ENCODE measurements at regions not wholly inside any gene's neighbourhood (a gene's known extent, or its start where the extent isn't known, plus 50 kb on each side); places are given as distances from the start of the nearest gene placed in this dataset.
"Not testable (repeated sequence)": the region's sequence is repeated elsewhere in the genome, so short reads cannot be mapped to it uniquely, and the experiment has no call there.

DNA sequence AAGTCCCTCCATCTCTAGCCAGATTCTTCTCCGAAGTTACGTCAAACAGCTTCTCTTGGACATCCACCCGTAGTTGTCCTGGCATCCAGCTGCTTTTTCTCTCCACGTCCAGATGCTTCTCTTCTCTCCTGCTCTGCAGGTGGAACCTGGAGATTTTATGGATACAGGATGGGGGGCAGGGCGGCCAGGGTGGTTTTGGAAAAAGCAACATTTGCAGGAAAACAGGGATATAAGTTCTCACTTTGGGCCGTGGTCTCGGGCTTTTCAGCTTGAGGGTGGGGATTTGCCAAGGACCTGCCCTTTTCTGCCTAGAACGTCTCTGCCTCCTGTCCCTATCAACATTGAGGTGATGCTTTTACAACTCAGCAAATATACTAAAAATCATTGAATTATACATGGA is 1941.6 kb upstream of the C9orf72 start:
- DNase-seq (ENCODE audit: low spot score), result no peak
- intact Hi-C loops (cut with DNase I), result no loop called here

DNA sequence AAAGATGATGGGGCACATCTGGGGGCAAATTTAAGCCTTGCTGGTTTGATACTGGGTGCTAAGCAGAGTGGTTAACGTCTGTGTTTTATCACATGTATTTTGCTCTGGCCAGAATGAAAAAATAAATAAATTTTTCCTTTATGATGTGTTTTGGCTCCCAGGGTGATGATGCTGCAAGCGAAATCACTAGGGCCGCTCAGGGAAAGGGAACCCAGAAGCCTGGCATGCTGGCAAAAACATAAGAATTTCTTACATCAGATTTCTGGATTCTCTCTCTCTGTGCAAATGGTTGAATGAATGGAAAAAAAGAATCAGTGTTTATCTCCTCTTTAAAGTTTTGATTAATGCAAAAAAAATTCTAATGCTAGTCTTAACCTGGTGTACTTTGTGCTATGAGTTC is 1975.2 kb upstream of the C9orf72 start:
- intact Hi-C loops (cut with DNase I), result no loop called here
- no peak for DNase-seq (ENCODE audit: low spot score)

DNA sequence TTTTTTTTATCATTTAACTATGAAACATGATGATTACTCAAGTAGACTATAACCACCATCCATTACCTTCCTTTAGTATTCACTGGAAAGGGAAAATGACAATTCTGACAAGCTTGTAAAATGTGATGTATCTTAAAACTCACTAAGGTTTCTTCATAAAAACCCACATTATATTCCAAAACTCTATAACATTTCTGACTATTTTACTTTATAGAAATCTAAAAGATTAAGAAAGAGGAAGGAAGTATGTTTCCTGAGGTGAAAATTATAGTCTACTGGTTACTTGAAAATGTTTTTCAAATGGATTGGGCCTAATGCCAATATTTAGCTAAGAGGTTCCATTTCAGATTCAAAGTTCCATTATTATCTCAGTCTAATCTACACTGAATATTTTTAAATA is 1982.2 kb upstream of the C9orf72 start:
- DNase-seq (ENCODE audit: low spot score), result no peak
- intact Hi-C loops (cut with DNase I), result no loop called here

DNA sequence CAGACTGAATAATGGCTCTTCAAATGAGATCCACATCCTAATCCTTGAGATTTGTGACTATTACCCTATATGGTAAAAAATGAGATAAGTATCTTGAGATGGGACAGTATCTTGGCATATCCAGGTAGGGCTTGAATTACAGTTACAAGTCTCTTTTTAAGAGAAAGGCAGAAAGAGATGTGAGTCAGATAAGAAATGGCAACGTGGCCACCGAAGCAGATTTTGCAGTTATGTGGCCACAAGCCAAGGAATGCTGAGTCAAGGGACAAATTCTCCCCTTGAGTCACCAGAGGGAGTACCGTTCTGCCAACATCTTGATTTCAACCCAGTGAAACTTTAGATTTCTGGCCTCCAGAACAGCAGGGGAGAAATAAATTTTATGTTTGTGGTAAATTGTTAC is 1983.0 kb upstream of the C9orf72 start:
- peak; percentile 62 for DNase-seq (ENCODE audit: low spot score)
- intact Hi-C loops (cut with DNase I), result no loop called here

- DNase-seq (ENCODE audit: low spot score), result no peak
- intact Hi-C loops (cut with DNase I), result no loop called here
Measured at GRCh38 chr9:29556746-29557145, 1983.5 kb upstream of the C9orf72 start.

DNA sequence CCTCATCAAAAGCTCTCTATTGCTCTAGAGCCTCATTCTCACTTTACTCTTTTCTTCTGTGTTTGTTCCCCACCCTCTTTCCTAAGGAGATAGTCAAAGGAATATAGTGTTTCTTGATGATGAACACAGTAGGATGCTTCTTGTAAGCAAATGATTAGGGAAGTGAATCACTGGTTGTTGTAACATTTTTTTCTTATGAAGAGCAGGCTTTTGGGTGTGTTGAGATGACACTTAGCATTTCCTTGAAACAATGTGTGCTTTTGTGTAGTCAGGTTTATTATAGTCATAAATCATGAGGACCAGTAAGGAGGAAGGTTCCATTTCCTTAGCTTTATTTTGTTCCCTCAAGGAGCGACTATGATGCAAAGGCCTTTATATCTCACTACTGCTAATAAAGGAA is 1991.3 kb upstream of the C9orf72 start:
- DNase-seq (ENCODE audit: low spot score), result no peak
- intact Hi-C loops (cut with DNase I), result no loop called here

GRCh38 chr9:29575219-29575618 is 2001.9 kb upstream of the C9orf72 start:
- intact Hi-C loops (cut with DNase I), result no loop called here
- DNase-seq (ENCODE audit: low spot score), result no peak

- intact Hi-C loops (cut with DNase I), result loop anchor here in 1 of 2 donors (10.0 kb wide), 1 partner anchor 64 kb away; no protein-coding TSS in a partner anchor
- DNase-seq (ENCODE audit: low spot score), result no peak
Measured at GRCh38 chr9:29588361-29588760, 2015.1 kb upstream of the C9orf72 start.

DNA sequence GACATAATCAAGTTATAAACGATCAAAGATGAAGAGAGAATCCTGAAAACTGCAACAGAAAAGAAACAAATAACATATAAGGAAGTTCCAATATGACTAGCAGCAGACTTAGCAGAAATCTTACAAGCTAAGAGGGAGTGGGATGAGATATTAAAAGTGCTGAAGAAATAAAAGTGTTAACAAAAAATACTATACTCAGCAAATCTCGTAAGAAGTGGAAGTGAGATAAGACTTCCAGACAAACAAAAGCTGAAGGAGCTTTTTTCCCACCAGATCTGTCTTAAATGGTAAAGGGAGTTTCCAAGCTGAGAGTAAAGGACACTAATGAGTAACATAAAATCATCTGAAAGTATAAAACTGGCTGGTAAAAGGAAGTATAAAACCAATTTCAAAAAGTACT is 2036.0 kb upstream of the C9orf72 start:
- intact Hi-C loops (cut with DNase I), result no loop called here
- no peak for DNase-seq (ENCODE audit: low spot score)

- intact Hi-C loops (cut with DNase I), result no loop called here
- DNase-seq (ENCODE audit: low spot score), result no peak
Measured at GRCh38 chr9:29613773-29614172, 2040.5 kb upstream of the C9orf72 start.

DNA sequence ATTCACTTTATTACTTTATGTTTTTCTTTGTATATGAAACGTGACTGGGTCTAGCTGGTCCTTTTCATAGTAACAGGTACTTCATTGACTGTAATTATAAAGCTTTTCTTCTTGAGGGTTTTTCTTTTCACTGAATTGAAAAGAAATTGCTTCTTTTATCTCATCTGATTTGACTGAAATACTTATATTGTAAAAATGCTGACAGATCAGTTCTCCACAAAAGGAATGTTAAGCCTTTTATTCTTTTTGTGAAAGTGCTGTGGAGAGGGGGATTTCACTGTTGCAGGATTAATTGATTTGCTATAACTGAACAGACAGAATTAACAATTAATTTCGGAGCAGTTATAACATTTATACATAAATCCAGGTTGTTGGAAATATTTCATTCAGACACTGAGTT is 2043.6 kb upstream of the C9orf72 start:
- DNase-seq (ENCODE audit: low spot score), result no peak
- intact Hi-C loops (cut with DNase I), result no loop called here

DNA sequence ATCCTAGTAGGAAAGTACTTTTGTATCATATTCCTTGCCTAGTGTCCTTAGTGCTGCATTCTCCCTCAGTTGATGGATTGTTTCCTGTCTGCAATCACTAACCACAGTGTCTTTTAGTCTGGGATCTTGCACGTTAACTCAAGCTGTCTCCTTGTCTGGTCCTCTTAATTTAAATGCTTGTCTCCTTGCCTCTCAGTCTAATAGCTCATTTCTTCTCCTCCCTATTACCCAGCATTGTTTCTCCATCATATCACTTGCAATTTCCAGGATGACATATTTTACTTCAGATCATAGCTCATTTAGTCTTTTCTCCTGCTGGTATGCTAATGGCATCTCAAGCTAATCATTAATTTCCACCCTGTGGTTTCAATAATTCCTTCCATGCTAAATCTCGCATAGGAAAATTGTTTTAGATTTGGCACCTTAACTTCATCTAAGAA is 2052.0 kb upstream of the C9orf72 start:
- DNase-seq (ENCODE audit: low spot score), result no peak
- intact Hi-C loops (cut with DNase I), result no loop called here

DNA sequence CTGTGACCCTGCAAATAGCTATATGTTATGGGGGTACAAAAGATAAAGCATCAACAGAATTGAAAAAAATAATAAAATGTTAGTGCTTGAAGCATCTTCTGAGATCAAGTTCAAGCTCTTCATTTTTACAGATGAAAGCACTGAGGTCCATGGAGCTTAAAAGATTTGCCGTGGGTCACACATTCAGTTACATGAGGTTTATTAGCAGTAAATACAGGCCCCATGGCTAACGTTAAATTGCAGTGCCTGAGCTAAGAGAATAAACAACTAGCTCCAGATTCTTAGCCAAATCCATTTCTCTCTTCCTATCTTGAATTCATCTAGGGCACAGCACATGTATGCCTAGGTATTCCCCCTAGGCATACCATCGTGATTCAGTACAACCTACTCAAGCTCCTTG is 2052.7 kb upstream of the C9orf72 start:
- DNase-seq (ENCODE audit: low spot score), result no peak
- intact Hi-C loops (cut with DNase I), result no loop called here

- intact Hi-C loops (cut with DNase I); DNase-seq (ENCODE audit: low spot score): not testable (repeated sequence)
Measured at GRCh38 chr9:29628856-29629255, 2055.6 kb upstream of the C9orf72 start.

- DNase-seq (ENCODE audit: low spot score), result no peak
- intact Hi-C loops (cut with DNase I), result no loop called here
Measured at GRCh38 chr9:29637471-29638237, 2064.4 kb upstream of the C9orf72 start.

GRCh38 chr9:29640507-29640906 is 2067.2 kb upstream of the C9orf72 start:
- intact Hi-C loops (cut with DNase I), result loop anchor here in 1 of 2 donors (5.0 kb wide), 1 partner anchor 292 kb away; no protein-coding TSS in a partner anchor
- DNase-seq (ENCODE audit: low spot score), result no peak

DNA sequence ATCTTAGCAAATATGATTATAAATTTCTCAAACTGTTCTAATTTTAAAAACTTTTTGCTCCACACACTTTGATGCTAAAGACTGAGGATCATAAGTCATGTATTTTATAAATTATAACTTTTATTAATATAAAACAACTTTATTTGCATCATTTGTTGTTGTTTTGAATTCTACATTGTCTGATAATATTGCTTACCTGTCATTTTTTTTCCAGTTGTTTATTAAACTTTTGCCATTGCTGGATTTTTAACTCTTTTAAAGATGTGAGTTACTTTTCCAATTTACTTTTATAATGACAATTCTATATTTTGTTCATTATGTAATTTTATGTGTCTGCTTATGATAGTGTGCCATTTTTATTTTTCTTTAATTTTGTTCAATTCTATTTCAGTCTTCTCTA is 2071.2 kb upstream of the C9orf72 start:
- DNase-seq (ENCODE audit: low spot score), result no peak
- intact Hi-C loops (cut with DNase I), result loop anchor here in 1 of 2 donors (5.0 kb wide), 1 partner anchor 288 kb away; no protein-coding TSS in a partner anchor

DNA sequence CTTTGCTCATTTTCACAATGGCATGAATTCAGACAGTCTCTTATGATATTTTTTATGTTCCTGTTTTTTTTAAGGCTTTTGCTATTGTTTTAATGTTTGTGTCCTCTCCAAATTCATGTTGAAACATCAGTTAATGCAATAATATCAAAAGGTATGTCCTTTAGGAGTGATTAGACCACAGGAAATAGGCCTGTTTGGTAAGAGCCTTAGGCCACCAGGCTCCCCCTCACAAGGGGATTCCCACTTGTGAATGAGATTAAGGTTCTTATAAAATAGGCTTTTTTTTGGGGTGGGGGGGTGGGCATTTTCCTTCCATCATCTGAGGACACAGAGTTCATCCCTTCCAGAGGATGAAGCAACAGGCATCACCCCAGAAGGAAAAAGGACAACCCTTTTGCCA is 2074.2 kb upstream of the C9orf72 start:
- intact Hi-C loops (cut with DNase I), result no loop called here
- no peak for DNase-seq (ENCODE audit: low spot score)

DNA sequence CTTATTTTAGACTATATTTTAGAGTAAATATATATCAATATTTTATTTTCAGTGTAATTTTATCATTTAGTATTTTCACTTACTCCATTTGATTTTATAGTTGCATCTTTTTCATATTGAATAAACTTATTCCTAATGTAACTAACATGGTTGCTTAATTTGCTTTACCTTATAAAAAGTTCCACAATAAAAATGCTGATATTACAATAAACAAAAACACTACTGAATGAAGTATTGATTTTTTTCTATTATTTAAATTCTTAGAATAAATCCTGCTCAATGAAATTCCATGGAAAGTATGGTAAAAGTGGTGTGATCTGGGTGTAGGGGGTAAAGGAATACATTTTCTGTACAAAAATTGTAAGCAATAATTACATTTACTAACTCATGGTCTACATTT is 2074.9 kb upstream of the C9orf72 start:
- intact Hi-C loops (cut with DNase I), result no loop called here
- DNase-seq (ENCODE audit: low spot score), result no peak

GRCh38 chr9:29648601-29649000 is 2075.3 kb upstream of the C9orf72 start:
- intact Hi-C loops (cut with DNase I), result no loop called here
- no peak for DNase-seq (ENCODE audit: low spot score)

DNA sequence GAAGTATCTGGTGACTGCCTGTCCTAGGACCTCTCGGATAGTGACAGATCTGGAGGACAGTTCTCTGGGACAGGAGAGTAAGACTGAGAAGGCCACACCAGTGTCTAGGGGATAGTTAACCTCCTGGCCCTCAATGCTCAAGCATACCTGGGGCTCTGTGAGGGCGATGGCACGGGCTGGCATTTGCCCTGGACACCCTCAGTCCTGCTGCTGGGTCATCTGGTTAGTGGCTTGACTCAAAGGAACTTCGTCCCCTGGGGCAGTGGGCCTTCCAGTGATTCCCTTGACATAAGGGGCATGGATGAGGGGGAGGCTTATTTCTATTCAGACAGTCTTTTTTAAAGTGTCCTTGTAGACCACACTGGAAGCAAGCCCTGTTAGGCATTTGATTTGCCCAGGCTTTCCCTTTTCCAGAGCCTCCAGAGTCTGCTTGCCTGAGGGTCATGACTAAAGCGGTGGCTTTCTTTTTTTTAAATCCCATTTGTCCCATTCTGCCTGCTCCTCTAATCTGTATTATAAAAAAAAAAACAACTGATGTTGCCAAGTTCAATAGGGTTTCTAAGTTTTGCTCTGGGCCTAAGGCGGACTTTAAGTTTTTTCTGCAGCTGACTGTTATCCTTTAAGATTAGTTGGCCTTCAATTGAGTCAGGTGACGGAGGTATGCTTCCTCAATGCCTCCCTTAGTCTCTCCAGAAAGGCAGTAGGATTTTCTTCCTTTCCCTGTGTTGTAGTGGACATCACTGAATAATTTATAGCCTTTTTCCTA is 2083.5 kb upstream of the C9orf72 start:
- peak; percentile 45 for DNase-seq (ENCODE audit: low spot score)
- intact Hi-C loops (cut with DNase I), result no loop called here

Data from posterior vena cava (tissue), 2 donors.